ENCODE measurements at regions not wholly inside any gene's neighbourhood (a gene's known extent, or its start where the extent isn't known, plus 50 kb on each side); places are given as distances from the start of the nearest gene placed in this dataset.

GRCh38 chrX:13404364-13404763 is 84.5 kb upstream of the ATXN3L start:
- TF ChIP-seq CTCF (IDR thresholded peaks at IDR 0.05; ENCODE audit: low read depth, low read length, missing control alignments): no peak
- DNase-seq (ENCODE audit: low read depth): no peak
- no peak overlapping the region for H3K4me3 ChIP-seq (ENCODE audit: low read depth, low read length)

- no peak for TF ChIP-seq CTCF (IDR thresholded peaks at IDR 0.05; ENCODE audit: low read depth, low read length, missing control alignments)
- no peak for DNase-seq (ENCODE audit: low read depth)
- no peak overlapping the region for H3K4me3 ChIP-seq (ENCODE audit: low read depth, low read length)
These were observed 81.9 kb upstream of the ATXN3L start for GRCh38 chrX:13401724-13402123.

GRCh38 chrX:13398839-13399238 is 79.0 kb upstream of the ATXN3L start:
- H3K4me3 ChIP-seq (ENCODE audit: low read depth, low read length): no peak overlapping the region
- no peak for TF ChIP-seq CTCF (IDR thresholded peaks at IDR 0.05; ENCODE audit: low read depth, low read length, missing control alignments)
- DNase-seq (ENCODE audit: low read depth): no peak

GRCh38 chrX:13397878-13398818 is 78.3 kb upstream of the ATXN3L start:
- TF ChIP-seq CTCF (IDR thresholded peaks at IDR 0.05; ENCODE audit: low read depth, low read length, missing control alignments): no peak
- H3K4me3 ChIP-seq (ENCODE audit: low read depth, low read length): no peak overlapping the region
- no peak for DNase-seq (ENCODE audit: low read depth)

GRCh38 chrX:13396924-13397323 is 77.1 kb upstream of the ATXN3L start:
- H3K4me3 ChIP-seq (ENCODE audit: low read depth, low read length): no peak overlapping the region
- DNase-seq (ENCODE audit: low read depth): no peak
- no peak for TF ChIP-seq CTCF (IDR thresholded peaks at IDR 0.05; ENCODE audit: low read depth, low read length, missing control alignments)

- TF ChIP-seq CTCF (IDR thresholded peaks at IDR 0.05; ENCODE audit: low read depth, low read length, missing control alignments): no peak
- no peak for DNase-seq (ENCODE audit: low read depth)
- no peak overlapping the region for H3K4me3 ChIP-seq (ENCODE audit: low read depth, low read length)
These were observed 69.6 kb upstream of the ATXN3L start for GRCh38 chrX:13389501-13389900.

Measured in GM12864 (cell line).